Activated CD8-positive, alpha-beta memory T cell treated with anti-CD3 and anti-CD28 coated beads for 36 hours (primary cell): ENCODE measurements at regions not wholly inside any gene's neighbourhood (a gene's known extent, or its start where the extent isn't known, plus 50 kb on each side); places are given as distances from the start of the nearest gene placed in this dataset.

Experiments
- CTCF ChIA-PET: fragments of 350-600 bp; sonication (Branson Sonifier 250); formaldehyde crosslinking; loops from one replicate; lab custom pipeline; 2021; ENCODE audit warnings: antibody characterized with exemption; lab: Charles Lee
- POLR2A ChIA-PET: fragments of 350-600 bp; sonication (Branson Sonifier 250); formaldehyde crosslinking; loops from one replicate; lab custom pipeline; 2021; ENCODE audit warnings: antibody characterized with exemption; lab: Charles Lee

DNA sequence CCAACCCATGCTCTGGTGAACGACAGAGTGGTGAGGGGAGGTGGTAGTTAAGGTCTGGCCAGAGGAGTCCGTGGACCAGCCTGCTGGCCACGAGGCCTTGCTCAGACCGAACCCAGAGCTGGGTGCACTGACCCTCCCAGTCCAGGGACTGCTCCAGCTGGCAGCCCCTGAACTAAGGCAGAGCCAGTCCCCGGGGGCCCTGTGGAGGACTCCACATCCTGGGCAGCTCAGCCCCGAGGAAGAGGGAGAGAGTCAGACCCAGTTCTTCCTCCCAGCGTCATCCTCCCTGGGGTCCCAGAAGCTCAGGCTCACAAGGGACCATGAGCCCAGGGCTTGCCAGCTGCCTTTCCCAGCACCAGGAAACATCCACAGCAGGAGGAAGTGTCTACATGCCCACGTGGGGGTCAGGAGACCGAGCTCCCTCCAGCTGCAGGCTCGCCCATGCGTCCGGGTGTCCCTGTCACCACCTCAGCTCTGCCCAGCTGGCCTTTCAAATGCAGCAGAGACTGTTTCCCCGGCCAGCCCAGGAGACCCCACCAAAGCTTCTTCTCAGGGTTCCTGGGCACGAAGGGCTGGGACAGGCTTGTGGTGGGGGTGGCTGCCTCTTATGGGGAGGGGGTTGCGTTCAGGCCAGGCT, 194.4 kb downstream of the KIF26A start:
- CTCF ChIA-PET, result no interaction called here

DNA sequence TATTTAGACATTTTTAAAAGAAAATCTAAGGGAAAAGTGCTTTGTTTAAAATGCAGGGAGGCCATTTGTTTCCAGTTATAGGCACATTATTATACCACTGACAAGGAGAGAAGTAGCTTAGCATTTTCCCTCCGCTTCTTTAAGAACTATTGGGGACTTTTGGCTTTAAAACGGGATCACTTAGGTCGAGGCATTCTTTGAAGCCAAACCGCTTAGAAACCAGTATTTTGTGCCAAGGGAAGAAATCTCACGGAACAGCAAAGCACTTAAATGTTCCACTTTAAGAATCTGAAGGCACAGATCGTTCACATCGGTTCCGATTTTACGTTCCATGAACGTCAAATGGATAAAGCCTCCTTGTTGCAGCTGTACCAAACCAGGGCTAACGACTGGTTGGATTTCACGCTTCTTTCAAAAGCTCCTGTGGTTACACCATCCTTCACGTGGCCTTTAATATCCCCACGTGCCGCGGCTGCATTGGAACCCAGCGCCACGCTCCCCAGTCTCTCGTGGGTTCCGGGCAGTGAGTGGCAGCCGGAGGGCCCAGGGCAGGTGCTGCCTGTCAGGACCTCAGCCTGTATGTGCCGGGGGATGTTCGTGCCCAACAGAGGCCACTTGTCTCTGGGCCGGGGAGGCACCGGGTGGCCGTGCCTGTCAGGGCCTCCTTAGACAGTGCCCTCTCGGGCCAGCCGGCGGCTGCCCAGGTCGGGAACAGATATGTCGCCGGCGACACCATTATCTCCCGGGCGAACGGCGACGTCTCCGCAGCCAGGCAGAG, 195.4 kb downstream of the KIF26A start:
- ChIA-PET CTCF (no interaction called here), POLR2A (no interaction called here)

More for the DNA sequence above, 194.4 kb downstream of the KIF26A start:
- POLR2A ChIA-PET, result no interaction called here

DNA sequence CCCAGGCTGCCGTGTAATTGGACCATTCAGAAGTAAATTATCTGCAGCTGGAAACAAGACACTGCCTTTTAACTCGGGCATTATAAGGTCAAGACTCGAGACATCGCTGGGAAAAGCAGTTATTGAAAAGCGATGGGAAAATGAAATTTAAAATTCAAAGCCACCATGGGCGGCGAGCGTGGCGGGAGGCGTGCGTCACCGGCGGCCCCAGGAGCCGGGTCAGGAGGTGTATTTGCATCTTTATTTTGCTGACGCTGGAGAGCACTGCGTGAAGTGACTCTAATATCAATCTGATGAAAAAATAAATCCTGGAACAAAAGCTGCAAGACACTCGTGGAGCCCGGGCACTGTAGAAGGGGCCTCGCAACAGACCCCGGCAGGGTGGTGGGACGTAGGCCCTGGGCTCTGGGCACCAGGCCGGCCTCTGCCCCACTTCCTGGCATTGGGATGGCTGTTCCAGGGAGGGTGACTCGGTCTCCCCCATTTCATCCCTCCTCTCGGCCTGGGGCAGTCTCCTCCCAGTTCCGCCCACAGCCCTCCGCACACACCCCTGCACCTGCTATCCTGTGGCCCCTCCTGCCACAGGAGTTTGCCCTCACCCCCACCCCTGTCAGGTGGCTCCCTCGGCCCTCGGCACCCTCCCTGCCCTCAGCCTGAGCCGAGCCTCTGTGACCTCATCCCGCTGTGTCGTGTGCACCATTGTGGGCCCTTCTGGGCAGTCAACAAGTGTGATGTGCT, 196.2 kb downstream of the KIF26A start:
- ChIA-PET CTCF (no interaction called here), POLR2A (no interaction called here)

DNA sequence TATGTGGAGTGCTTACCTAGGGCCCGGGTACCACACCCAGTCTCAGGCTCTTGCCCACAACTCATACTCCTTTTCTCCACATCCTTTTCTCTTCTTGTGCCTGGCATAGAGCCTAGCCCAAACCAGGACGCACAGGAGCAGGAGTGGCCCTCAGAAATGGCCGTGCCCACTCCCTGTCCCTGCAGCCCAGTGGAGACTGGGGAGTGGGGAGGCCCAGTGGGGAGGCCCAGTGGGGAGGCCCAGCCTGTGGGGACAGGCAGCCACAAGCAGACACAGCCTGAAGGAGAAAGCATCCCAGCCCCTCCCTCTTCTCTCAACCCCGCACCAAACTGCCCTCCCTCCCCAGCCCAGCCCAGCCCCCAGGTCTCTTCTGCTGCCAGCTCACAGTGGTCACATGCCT, 196.8 kb downstream of the KIF26A start:
- ChIA-PET POLR2A (no interaction called here), CTCF (no interaction called here)

DNA sequence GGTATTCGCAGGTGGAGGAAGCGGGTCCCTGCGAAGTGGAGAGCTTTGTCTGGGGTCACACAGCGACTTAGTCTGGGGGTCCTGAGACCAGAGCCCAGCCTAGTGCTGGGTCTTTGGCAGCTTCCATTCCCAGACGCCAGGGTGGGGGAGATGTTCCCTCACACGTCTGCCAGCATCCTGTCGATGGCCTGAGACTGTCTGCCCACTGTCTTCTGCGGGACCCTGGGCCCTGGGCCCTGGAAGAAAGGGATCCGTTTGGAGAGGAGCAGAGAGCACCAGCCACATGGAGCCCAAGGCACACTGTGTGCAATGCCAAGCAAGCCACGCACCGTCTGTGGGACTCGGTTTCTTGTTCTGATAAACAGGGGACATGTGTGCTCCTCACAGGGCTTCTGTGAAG, 197.2 kb downstream of the KIF26A start:
- ChIA-PET POLR2A (no interaction called here), CTCF (no interaction called here)

DNA sequence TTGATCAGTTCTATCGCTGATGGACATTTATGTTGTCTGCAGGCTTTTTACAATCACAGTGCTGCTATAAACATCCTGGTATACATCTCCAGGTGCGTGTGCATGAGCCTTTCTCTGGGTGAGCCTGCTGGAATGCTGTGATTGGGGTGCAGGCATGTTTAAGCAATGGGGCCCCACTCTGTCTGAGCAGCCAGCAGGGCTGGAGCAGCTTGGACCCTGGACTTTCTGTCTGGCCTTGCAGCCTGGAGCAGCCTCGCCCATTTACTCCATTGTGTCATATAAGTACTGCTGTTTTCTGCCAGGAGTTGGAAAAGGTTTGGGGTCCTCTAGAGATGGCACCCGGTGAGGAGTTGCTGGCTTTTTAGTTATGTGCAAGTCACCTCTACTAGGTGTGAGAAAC, 199.0 kb downstream of the KIF26A start:
- ChIA-PET CTCF (no interaction called here), POLR2A (no interaction called here)

DNA sequence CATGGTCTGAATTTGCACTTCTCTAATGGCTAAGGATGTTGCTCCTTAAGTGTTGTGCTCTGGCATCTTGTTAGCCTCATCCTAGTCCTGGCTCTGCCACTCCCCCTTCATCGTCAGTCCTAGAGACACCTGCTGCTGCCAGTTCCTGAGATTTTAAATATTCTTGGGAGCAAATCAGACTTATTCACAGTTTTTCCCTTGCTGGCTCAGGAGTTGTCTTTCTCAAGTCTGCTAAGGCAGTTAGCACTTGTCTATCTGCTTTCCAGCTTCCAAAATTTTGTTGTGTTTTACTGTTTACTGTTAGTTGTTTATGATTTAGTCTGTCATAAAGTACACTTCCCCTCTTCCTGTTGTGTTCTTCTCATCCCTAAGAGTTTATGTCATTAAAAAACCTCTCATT, 201.0 kb downstream of the KIF26A start:
- POLR2A ChIA-PET, result no interaction called here

DNA sequence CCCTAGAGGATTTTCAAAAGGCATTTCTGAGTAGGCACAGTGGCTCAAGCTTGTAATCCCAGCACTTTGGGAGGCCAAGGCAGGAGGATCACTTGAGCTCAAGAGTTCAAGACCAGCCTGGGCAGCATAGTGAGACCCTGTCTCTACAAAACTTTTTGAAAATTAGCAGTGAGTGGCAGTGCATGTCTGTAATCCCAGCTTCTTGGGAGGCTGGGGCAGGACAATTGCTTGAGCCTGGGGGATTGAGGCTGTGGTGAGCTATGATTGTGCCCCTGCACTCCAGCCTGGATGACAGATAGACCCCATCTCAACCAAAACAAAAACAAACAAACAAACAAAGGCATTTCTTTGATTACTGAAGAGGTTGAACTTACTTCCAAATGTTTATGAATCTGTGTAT, 201.4 kb downstream of the KIF26A start:
- ChIA-PET POLR2A (no interaction called here), CTCF (no interaction called here)

More for the DNA sequence above, 201.0 kb downstream of the KIF26A start:
- CTCF ChIA-PET, result no interaction called here

DNA sequence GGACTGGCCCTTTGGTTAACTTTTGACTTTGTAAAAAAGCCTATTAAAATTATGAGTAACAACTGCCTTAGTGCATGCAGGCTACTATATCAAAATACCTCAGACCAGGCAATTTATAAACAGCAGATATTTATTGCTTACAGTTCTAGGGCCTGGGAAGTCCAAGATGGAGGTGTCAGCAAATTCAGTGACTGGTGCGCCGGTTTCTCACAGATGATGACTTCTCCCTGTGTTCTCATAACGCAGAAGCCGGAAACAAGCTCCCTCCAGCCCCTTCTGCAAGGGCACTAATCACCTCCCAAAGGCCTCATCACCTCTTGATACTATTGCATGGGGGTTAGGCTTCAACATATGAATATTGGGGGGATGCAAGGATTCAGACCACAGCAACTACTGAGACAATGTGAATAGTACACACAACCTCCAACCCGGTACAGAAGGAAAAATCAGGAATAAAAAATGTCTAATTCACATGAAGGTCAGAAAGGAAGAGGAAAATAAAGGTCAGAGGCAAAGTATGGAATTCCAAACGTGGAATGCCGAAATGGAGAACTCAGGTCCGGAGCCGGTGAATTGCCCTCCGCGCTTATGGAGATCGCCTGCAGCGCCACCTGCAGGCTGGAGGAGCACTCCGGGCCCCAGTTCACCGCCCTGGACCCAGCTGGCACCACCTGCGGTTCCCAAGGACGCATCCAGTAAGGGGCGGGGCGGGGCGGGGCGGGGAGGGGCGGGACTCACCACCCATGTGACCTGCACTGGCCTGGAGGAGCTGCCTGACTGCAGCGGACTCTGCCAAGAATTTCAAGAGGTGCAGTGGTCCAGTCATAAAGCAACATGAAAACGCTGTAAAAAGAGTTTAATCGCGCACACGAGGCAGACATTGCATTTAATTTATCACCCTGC, 203.4 kb downstream of the KIF26A start:
- ChIA-PET POLR2A (no interaction called here), CTCF (no interaction called here)

DNA sequence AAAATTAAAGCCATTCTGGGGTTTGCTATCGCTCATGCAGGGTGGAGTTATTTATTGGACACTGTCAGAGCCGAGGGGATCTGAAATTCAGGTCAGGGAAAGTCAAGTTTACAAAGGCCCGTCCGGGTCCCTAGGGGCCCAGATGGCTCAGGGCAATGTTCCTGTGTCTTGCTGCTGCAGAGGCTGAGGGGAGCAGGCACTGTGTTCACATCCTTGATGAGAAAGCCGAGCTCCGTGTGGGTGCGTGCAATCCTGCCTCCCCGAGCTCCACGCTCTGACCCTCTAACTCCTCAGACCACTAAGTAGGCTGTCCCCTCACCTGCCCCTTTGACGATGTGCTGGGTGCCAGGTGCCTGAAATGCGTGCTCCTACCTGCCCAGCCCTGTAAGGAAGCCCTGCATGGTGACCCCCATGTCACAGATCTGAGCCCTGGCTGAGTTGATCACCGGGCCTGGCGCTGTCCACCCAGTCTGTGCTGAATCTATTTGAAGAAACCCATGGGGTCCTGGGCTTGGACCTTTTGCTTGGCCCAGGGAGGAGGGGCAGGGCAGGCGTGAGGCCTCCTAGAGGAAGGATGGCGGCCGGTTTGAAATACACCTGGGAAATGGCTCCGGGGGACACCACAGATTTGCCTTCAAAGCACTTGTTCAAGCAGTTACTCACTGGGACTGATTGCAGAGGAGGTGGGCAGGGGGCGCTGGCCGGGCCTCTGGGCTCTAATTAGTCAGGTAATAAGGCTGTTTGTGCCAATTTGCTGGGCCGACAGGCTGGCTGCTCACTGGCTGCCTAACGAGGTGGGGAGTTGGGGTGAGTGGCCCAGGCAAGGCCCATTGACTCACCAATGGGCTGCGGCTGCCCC, 204.3 kb downstream of the KIF26A start:
- CTCF ChIA-PET, result no interaction called here
- POLR2A ChIA-PET, result no interaction called here

DNA sequence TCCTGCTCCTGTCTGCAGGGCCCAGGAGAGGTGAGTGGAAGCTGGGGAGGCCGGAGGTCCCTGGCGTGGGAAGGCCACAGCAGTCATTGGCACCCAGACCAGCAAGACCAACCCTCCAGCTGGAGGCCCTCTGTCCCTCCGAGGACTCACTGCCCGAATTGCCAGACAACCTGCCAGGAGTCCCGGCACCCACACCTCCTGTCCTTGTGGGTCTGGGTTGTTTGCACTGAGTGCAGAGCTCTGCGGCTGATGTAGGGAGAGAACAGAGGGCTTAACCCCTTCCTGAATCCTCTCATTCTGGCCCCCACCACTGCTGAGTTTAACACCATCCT, 204.9 kb downstream of the KIF26A start:
- ChIA-PET POLR2A (no interaction called here), CTCF (no interaction called here)

DNA sequence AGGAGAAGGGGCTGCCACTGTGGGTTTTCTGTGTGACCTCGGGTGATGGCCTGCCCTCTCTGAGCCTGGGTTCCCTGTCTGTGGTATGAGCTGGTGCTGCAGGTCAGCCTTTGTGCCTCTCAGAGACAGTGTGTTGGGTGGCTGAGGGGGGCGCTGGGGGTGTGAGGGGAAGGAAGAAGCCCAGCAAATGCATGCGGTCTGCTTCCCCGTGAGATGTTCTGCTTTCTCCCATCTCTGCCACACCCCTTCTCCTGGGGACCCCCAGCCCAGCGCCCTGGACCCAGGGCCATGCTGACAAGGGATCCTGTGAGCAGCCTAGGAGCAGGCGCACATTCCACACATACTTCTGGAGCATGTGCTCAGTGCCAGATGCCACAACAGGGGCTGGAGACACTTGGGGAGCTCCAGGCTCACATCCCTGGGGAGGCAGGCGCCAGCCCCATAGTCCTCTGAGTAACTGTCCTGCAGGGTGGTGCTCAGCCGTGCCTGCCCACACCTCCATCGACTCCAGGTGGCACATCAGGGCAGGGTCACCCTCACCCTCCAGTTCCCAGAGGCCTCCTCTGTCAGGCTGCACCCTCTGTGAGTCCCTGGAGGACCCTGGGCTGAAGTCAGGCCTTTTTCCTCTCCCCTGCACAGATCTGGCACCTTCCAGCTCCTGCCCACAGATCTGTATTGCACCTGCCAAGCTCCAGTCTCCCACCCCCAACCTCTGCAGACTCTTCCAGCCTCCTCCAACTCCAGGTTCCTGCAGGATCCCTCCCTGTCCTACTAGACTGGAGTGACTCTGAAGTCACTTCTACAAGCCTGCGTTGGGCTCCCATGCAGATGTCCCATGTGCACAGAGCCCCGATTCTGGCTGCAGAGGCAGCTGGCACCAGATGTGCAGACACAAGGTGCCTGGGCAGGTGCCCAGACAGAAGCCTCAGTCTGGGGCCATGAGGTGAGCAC, 205.6 kb downstream of the KIF26A start:
- ChIA-PET POLR2A (no interaction called here), CTCF (no interaction called here)

DNA sequence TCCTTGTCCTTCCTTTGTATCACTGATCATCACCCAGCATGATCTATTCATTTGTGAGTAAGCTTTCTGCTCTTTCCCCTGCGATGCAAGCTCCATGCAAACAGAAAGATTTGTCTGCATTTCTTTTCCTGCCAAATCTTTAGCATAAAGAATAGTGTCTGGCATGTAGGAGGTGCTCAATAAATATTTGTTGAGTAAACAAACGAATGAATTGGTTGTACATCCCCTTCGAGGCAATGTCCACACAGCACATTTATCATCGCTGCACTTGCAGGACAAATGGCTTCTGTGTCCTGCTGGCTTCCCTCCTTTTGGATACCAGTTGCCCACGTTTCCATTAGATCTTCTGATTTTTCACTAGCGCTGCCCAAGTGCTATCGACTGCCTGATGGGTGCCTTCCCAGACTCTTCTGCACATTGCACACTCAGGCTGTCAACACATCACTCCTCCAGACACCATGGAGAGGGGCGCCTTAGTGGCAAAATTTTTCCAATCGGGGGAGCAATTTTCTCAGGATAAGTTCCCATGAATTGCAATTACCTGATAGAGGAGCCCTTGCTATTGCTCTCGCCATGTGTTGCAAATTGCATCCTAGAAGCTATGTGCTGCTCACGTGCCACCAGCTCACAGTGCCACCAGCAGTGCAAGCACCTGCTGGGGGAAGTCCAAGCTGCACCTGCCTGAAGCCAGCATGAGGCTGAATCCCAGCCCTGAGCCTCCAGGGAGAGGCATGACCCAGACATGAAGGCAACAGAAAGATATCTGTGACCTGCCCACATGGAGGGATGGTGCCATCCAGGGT, 206.6 kb downstream of the KIF26A start:
- CTCF ChIA-PET, result no interaction called here
- POLR2A ChIA-PET, result no interaction called here

DNA sequence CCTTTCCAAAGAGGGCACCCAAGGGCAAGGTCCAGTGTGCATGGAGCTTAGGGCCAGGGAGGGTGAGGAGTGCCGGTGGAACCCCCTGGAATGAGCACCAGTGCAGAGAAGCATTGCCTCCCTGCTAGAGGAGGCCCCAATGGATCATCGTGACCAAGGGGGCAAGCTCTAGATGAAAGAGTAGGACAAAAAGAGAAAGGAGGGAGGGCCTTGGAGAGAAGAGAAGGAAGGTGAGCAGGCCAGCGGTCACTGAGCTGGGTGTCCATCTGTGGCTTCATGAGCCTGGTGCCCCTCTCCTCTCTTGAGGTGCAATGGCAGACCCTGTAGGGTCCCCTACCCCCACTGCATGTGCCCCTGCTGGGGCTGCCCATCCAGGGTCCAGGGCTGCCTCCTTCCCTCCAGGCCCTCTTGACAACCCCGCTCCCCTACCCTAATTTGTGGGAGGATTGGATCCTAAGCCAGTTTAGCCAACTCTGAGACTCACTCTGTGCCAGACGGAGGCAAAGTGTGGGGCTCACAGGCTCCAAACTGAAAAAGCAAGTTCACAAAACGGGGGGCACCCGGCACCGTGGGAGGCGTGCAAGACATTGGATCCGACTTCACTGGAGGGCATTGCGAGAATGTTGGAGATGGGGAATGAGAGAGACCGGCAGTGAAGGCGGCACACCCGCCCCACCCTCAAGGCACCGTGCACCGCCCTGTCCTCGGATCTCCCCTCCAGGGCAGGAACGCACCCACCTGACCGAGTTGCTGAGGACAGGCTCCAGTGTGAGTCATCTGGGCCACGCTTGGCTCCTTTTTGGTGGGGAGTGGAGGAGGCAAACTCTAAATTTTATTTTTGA, 207.5 kb downstream of the KIF26A start:
- CTCF ChIA-PET, result no interaction called here
- POLR2A ChIA-PET, result no interaction called here

DNA sequence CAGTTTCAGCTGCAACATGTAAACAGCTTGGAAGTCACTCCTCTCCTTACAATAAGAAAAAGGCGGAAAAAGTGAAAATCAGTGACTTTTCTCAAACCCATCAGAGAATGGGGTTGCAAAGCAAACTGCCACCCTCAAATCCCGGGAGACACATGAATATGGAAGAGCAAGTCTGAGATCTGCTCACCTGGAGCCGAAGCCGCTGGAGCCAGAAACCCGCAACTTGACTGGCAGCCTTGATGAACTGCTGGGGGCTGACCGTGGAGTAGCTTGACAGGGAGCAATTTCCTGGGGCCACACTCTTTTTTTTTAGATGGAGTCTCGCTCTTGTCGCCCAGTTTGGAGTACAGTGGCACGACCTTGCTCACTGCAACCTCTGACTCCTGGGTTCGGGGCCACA, 208.2 kb downstream of the KIF26A start:
- CTCF ChIA-PET, result no interaction called here
- POLR2A ChIA-PET, result no interaction called here

DNA sequence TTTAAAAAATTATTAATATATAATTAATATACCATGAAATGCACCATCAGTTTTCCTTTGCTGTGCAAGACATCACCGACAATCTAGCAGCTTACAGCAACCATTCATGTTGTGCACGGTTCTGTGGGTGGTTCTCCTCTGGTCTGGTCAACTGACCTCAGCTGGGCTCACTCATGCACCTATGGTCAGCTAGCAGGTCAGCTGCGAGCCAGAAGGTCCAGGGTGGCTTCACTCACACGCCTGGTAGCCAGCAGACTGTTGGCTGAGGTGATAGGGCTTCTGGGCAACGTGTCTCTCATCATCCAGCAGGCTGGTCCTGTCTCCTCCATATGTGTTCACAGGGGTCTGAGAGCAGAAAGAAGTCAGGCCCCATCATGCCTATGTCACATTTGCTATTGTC, 210.4 kb downstream of the KIF26A start:
- POLR2A ChIA-PET, result no interaction called here
- CTCF ChIA-PET, result no interaction called here
